ENCODE measurements at regions not wholly inside any gene's neighbourhood (a gene's known extent, or its start where the extent isn't known, plus 50 kb on each side); places are given as distances from the start of the nearest gene placed in this dataset.
A peak's percentile ranks its signal among the peaks of the same experiment; 100 is the strongest.

- no peak for DNase-seq
These were observed 1073.5 kb downstream of the NAALADL2 start for GRCh38 chr3:175932586-175932985.

DNA sequence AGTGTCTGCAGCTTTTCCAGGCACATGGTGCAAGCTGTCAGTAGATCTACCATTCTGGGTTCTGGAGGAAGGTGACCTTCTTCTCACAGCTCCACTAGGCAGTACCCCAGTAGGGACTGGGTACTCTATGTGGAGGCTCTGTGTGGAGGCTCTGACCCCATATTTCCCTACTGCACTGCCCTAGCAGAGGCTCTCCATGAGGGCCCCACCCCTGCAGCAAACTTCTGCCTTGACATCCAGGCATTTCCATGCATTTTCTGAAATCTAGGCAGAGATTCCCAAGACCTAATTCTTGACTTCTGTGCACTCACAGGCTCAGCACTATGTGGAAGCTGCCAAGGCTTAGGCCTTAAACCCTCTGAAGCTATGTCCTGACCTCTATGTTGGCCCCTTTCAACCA, 1060.0 kb downstream of the NAALADL2 start:
- no peak for DNase-seq

- no peak for DNase-seq
These were observed 1057.2 kb downstream of the NAALADL2 start for GRCh38 chr3:175916191-175916934.

- DNase-seq: no peak
These were observed 1055.7 kb downstream of the NAALADL2 start for GRCh38 chr3:175914785-175915184.

DNA sequence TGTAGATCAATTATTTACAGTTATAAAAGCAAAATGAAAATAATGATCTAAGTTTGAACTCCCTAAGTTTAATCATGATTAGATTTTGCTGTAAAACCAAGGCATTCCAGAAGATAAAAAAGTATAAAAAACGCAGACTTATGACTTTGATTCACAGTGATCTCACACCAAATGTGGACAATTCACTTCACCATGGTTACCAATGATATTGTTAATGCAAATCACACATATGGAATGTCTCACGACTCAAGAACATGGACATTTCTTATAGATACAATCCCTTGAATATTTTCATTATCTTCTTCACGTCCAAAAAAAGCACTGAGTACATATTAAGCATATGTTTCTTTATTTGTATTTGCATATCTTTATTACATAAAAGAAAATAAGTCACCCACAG, 1054.2 kb downstream of the NAALADL2 start:
- DNase-seq: peak; percentile 44

GRCh38 chr3:175911937-175912336, 1052.8 kb downstream of the NAALADL2 start:
- DNase-seq: no peak

DNA sequence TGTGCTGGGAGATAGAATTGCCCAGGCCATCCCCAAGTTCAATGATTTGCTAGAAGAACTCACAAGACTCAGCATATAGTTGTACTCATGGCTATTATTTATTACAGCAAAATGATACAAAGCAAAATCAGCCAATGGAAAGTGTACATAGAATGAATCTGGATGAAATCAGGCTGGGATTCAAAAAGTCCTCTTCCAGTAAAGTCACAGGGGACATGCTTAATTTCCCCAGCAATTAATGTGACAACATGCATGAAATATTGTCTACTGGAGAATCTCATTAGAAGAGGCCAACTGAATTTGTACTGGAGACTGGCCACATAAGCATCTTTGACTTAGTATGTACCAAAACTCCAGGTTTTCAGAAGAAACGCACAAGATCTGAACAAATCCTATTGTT, 1043.1 kb downstream of the NAALADL2 start:
- DNase-seq: no peak

DNA sequence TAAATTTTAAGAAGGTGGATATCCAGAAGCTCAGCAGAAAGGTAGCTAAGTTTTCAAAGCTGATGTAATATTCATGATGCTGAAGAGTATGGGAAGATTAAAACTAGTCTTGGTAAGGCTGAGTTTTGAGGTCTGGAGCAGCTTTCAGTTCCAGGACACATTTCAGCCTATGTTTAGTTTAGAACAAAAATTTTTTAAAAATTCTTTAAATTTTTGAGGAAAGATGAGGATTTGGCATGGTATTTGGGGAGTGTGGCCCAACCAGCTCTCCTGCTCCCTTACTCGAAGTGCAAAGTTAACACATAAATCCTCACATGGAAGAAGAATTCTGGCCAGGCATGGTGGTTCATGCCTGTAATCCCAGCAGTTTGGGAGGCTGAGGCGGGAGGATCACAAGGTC, 1039.1 kb downstream of the NAALADL2 start:
- DNase-seq: peak; percentile 30

DNA sequence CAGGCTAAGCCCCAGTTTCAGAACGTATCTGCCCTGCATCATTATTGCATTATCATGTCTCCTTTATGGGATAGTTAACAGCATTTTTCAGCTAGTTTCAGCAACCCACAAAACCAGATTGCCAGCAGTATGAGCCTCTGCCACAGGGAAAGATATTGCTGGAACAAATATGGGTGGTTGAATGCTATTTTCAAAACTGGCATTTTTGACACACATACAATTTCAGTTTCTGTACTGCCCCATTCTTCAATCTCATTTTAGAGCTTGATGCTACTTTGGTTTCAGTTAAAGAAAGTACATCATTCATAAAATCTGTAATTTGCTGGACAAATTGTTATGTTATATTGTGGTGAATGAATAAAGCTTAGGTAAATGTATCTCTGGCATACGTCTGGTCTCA, 1037.5 kb downstream of the NAALADL2 start:
- no peak for DNase-seq

DNA sequence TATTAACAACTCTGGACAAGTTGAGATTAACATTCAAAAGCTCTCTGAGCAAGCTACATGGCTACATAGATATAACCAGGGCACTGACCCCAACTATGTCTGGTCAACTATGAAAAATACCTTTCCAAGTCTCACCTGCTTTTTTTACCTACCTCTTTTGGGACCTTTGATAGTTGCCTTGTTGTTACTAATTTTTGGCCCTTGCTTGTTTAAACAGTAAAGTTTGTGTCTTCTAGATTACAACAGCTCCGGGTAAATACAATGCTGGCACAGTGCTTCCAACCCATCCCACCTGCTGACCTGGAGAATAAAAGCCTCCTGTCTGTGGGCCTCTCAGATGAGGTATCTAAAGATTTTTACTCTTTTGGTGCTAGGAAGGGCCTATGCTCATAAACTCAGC, 1036.6 kb downstream of the NAALADL2 start:
- DNase-seq: no peak

DNA sequence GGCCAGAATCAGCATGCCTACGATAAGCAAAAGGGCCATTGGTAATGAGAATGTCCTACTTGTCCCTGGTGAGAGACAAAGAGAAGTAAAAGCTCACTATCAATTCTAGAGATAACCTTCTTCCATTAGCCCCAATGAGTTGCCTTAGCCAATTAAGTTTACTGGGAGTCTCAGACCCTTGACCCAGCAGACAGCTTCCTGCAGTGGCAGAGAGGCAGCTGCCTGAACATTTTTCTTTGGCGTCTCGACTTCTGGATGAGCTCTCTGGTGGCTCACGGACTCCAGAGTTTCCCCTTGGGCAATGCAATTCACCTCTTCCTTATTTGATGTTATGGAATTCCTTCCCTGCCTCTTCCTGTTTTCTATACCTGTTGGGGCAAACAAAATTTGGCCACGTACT, 1034.4 kb downstream of the NAALADL2 start:
- DNase-seq: no peak

DNA sequence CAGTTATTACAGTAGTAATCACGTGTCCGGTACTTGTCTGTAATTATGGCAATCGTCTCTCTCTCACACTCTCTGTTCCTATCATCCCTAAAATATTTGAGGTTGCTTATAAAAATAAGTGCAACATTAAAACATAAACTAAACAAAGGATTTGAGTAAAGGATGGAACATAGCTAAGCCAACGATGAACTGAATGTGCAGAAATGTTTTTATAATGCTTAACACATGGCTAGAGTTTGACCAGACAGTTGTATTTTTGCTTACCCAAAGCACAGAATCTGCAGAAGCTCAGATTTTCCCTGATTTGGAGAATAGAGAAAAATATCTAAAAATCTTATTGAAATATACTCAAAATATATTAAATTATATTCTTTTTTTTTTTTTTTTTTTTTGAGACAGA, 1030.9 kb downstream of the NAALADL2 start:
- peak; percentile 30 for DNase-seq

GRCh38 chr3:175885231-175885766, 1026.2 kb downstream of the NAALADL2 start:
- DNase-seq: no peak

GRCh38 chr3:175879417-175879816, 1020.3 kb downstream of the NAALADL2 start:
- no peak for DNase-seq

GRCh38 chr3:175869404-175869803, 1010.3 kb downstream of the NAALADL2 start:
- DNase-seq: no peak

- DNase-seq: no peak
These were observed 1009.5 kb downstream of the NAALADL2 start for GRCh38 chr3:175868626-175869025.

DNA sequence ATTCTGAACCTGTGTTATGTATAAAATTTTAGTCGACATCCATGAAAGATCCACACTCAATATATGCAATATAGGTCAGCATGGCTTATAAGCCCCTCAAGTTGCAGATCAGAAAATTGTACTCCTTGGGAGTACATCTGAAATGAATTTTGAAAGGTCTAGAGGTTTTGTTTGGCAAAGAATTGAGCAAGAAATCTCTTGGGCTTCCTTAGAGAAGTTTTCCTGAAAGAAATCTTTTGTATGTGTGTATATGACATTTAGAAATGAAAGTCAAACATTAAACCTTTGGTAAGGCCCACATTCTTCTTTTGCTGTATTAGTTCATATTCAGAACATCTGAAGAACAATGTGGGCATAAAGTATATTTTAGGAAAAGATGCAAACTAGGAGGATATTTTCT, 1006.6 kb downstream of the NAALADL2 start:
- DNase-seq: no peak

DNA sequence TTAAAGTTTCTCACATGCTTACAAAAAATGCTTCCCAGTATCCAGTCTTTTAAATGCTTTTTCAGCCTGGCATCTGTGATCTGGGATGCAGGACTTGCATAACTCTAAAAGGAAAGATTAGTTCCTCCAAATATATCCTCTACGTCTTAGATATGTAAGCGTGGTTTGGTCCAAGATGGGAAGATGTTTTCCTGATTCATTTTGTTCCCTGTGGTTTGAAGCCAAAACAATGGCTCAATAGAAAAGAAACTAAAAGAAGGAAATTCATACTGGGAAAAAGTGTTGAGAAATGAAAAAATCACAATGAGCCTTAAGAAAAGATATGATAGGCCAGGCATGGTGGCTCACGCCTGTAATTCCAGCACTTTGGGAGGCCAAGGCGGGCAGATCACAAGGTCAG, 1002.8 kb downstream of the NAALADL2 start:
- DNase-seq: no peak
